ENCODE measurements at regions not wholly inside any gene's neighbourhood (a gene's known extent, or its start where the extent isn't known, plus 50 kb on each side); places are given as distances from the start of the nearest gene placed in this dataset.
A peak's percentile ranks its signal among the peaks of the same experiment; 100 is the strongest.
"Not testable (repeated sequence)": the region's sequence is repeated elsewhere in the genome, so short reads cannot be mapped to it uniquely, and the experiment has no call there.

- H3K36me3 ChIP-seq; H3K27me3 ChIP-seq (replicated peaks; ENCODE audit: insufficient read depth); H3K9me3 ChIP-seq; intact Hi-C loops (cut with DNase I); H3K4me1 ChIP-seq (replicated peaks): not testable (repeated sequence)
- Histone ChIP-seq H3K4me3 (peak overlapping the region; percentile 54 to 68), H3K27ac (peak overlapping the region; percentile 72 to 83)
- peak; percentile 94 for DNase-seq (ENCODE audit: low spot score)
- TF ChIP-seq POLR2A (IDR thresholded peaks at IDR 0.05) (peak; percentile 74), POLR2AphosphoS5 (IDR thresholded peaks at IDR 0.05) (peak; percentile 84)
- 2% methylated on average over 38 of the region's 53 CpGs for WGBS
Observed at GRCh38 chr7:65080799-65081668, 74.5 kb upstream of the ERV3-1 start.

DNA sequence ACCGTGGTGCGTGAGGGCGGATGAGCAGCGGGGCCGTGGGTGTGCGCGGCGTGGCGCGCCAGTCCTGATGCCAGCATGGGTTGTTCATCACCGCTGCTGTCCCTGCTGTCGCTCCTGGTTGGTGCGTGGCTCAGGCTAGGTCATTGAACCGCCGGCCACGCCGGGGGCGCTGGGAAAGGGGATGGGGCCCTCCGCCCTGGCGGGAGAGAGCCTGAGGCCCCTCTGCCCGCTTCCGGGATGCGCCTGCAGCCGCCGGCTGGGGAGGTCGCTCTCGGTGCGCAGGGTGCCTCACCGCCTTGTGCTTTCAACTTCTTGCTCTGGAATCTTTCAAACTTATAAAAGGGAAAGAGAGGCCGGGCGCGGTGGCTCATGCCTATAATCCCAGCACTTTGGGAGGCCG is 68.5 kb upstream of the ERV3-1 start:
- H3K27me3 ChIP-seq (replicated peaks; ENCODE audit: insufficient read depth); H3K4me1 ChIP-seq (replicated peaks); H3K36me3 ChIP-seq; DNase-seq (ENCODE audit: low spot score); H3K9me3 ChIP-seq; H3K4me3 ChIP-seq; H3K27ac ChIP-seq; intact Hi-C loops (cut with DNase I): not testable (repeated sequence)
- WGBS, result 95% methylated on average over 22 of the region's 33 CpGs

- H3K27ac ChIP-seq; intact Hi-C loops (cut with DNase I); H3K9me3 ChIP-seq; DNase-seq (ENCODE audit: low spot score); H3K27me3 ChIP-seq (replicated peaks; ENCODE audit: insufficient read depth); H3K36me3 ChIP-seq; H3K4me1 ChIP-seq (replicated peaks); H3K4me3 ChIP-seq: not testable (repeated sequence)
- 91% methylated on average over 3 of the region's 3 CpGs for WGBS
Observed at GRCh38 chr7:65073160-65073559, 66.7 kb upstream of the ERV3-1 start.

- H3K4me3 ChIP-seq; H3K27ac ChIP-seq; H3K9me3 ChIP-seq; H3K36me3 ChIP-seq; H3K27me3 ChIP-seq (replicated peaks; ENCODE audit: insufficient read depth); DNase-seq (ENCODE audit: low spot score); H3K4me1 ChIP-seq (replicated peaks); intact Hi-C loops (cut with DNase I): not testable (repeated sequence)
- 96% methylated on average over 7 of the region's 7 CpGs for WGBS
Observed at GRCh38 chr7:65071854-65072431, 65.5 kb upstream of the ERV3-1 start.

GRCh38 chr7:65069476-65069875 is 63.0 kb upstream of the ERV3-1 start:
- H3K27ac ChIP-seq; H3K27me3 ChIP-seq (replicated peaks; ENCODE audit: insufficient read depth); DNase-seq (ENCODE audit: low spot score); H3K9me3 ChIP-seq; H3K4me1 ChIP-seq (replicated peaks); H3K4me3 ChIP-seq; H3K36me3 ChIP-seq; intact Hi-C loops (cut with DNase I): not testable (repeated sequence)
- 100% methylated on average over 1 of the region's 1 CpG for WGBS

- H3K9me3 ChIP-seq; H3K27ac ChIP-seq; H3K4me3 ChIP-seq; DNase-seq (ENCODE audit: low spot score); H3K36me3 ChIP-seq; H3K27me3 ChIP-seq (replicated peaks; ENCODE audit: insufficient read depth); H3K4me1 ChIP-seq (replicated peaks); intact Hi-C loops (cut with DNase I): not testable (repeated sequence)
- 83% methylated on average over 2 of the region's 2 CpGs for WGBS
Observed at GRCh38 chr7:65062566-65062965, 56.1 kb upstream of the ERV3-1 start.

- H3K27me3 ChIP-seq (replicated peaks; ENCODE audit: insufficient read depth); H3K4me3 ChIP-seq; H3K4me1 ChIP-seq (replicated peaks); intact Hi-C loops (cut with DNase I); H3K9me3 ChIP-seq; H3K27ac ChIP-seq; DNase-seq (ENCODE audit: low spot score); H3K36me3 ChIP-seq: not testable (repeated sequence)
- WGBS, result 89% methylated on average over 1 of the region's 1 CpG
Observed at GRCh38 chr7:65059247-65059646, 52.8 kb upstream of the ERV3-1 start.

Small RNA genes in the stretch of these regions (small RNA-seq; reads per million reads assigned to genes)
- gene AC104073.1 (0 reads per million in 2 donors), gene SNORA15B-1 (0 reads per million in 2 donors), gene SNORA22C (0 reads per million in 2 donors)

Measured in prostate gland (tissue), 2 donors.